ENCODE measurements at regions not wholly inside any gene's neighbourhood (a gene's known extent, or its start where the extent isn't known, plus 50 kb on each side); places are given as distances from the start of the nearest gene placed in this dataset.

- intact Hi-C loops (cut with micrococcal nuclease; ENCODE audit: unreplicated experiment) = no loop called here
- POLR2A ChIA-PET = no interaction called here
Observed at GRCh38 chr4:63020661-63021060, 1388.6 kb downstream of the TECRL start.

GRCh38 chr4:63017300-63017699 is 1392.0 kb downstream of the TECRL start:
- POLR2A ChIA-PET = no interaction called here
- intact Hi-C loops (cut with micrococcal nuclease; ENCODE audit: unreplicated experiment) (no loop called here), in situ Hi-C loops (cut with HindIII; ENCODE audit: low pct_unique_long_range_greater_than_20kb, low sequenced_read_pairs) (no loop called here)
- TF ChIP-seq REST (IDR thresholded peaks at IDR 0.05; ENCODE audit: insufficient read depth in 1 of 2, low read depth in 2 of 2, low read length in 1 of 2) (no peak), POLR2AphosphoS5 (IDR thresholded peaks at IDR 0.05; ENCODE audit: low read depth, low read length) (no peak), CTCF (IDR thresholded peaks at IDR 0.05) (no peak), TCF7L2 (IDR thresholded peaks at IDR 0.05; ENCODE audit: low read depth, low read length) (no peak), SIN3A (IDR thresholded peaks at IDR 0.05; ENCODE audit: borderline replicate concordance, insufficient read depth, low read depth, low read length) (no peak)
- no peak for DNase-seq (ENCODE audit: low read depth, low spot score)
- H3K4me3 ChIP-seq (ENCODE audit: low read depth in 2 of 2, low read length in 2 of 2) = no peak overlapping the region
- no peaks in the 10 kb centered on the region for H3K9me3 ChIP-seq (ENCODE audit: control insufficient read depth, insufficient read depth, low read depth, low read length)
- no peaks in the 10 kb centered on the region for H3K4me1 ChIP-seq (ENCODE audit: control insufficient read depth, insufficient read depth, low read length)
- BruUV-seq (replicated peaks) = no TSS peak
- ATAC-seq = no peak
- CTCF ChIA-PET = no interaction called here
- H3K27me3 ChIP-seq (ENCODE audit: control insufficient read depth, insufficient read depth, low read length) = no peaks in the 10 kb centered on the region
- H3K36me3 ChIP-seq (ENCODE audit: control insufficient read depth, insufficient read depth, low read length) = no peaks in the 10 kb centered on the region
- no peak overlapping the region for H3K27ac ChIP-seq (ENCODE audit: low read length)

More at GRCh38 chr4:63020661-63021060, 1388.6 kb downstream of the TECRL start:
- ATAC-seq = no peak
- TF ChIP-seq CTCF (IDR thresholded peaks at IDR 0.05) (no peak), SIN3A (IDR thresholded peaks at IDR 0.05; ENCODE audit: borderline replicate concordance, insufficient read depth, low read depth, low read length) (no peak), REST (IDR thresholded peaks at IDR 0.05; ENCODE audit: insufficient read depth in 1 of 2, low read depth in 2 of 2, low read length in 1 of 2) (no peak), TCF7L2 (IDR thresholded peaks at IDR 0.05; ENCODE audit: low read depth, low read length) (no peak), POLR2AphosphoS5 (IDR thresholded peaks at IDR 0.05; ENCODE audit: low read depth, low read length) (no peak)
- CTCF ChIA-PET = no interaction called here
- Histone ChIP-seq H3K9me3 (ENCODE audit: control insufficient read depth, insufficient read depth, low read depth, low read length) (no peaks in the 10 kb centered on the region), H3K4me1 (ENCODE audit: control insufficient read depth, insufficient read depth, low read length) (no peaks in the 10 kb centered on the region), H3K4me3 (ENCODE audit: low read depth in 2 of 2, low read length in 2 of 2) (no peak overlapping the region), H3K36me3 (ENCODE audit: control insufficient read depth, insufficient read depth, low read length) (no peaks in the 10 kb centered on the region), H3K27me3 (ENCODE audit: control insufficient read depth, insufficient read depth, low read length) (no peaks in the 10 kb centered on the region), H3K27ac (ENCODE audit: low read length) (no peak overlapping the region)
- DNase-seq (ENCODE audit: low read depth, low spot score) = no peak
- in situ Hi-C loops (cut with HindIII; ENCODE audit: low pct_unique_long_range_greater_than_20kb, low sequenced_read_pairs) = no loop called here
- no TSS peak for BruUV-seq (replicated peaks)

Data from Panc1 (cell line).